ENCODE measurements at regions not wholly inside any gene's neighbourhood (a gene's known extent, or its start where the extent isn't known, plus 50 kb on each side); places are given as distances from the start of the nearest gene placed in this dataset.

DNA sequence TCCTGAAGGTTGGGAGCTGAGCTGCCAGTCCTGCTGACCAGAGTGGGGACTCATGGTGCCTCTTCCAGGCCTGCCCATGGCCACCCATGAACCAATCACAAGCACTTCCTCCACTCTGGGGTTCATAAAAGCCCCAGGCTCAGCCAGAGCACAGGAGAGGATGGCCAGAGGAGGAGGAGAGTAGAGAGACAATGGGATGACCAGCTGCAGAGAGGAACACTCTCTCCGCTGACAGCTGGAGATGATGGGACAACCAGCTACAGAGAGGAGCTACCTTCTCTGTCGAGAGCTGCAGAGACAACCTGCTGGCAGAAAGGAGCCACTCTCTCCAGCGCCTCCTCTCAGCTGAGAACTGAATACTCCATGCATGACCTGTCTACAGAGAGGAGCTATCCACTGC is 886.1 kb downstream of the BCL11B start:
- no peak for DNase-seq (ENCODE audit: low spot score)

DNA sequence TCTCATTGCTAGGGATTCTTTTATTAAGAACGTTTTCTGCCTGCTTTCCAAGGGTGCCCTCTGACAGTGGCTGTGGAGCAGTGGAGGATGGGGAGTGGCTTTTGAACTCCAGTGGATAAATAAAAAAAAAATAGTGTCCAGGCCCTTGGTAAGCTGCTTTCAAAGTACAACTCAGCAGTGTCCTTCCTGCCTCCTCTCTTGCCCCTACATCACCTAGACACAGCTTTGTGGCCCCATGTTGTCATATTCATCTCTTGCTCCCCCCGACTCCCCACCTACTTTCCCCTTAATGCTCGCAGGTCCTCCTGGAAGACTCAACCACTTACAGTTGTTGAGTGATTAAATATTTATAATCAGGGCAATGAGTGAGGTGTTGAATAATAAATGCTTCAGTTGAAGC is 880.9 kb downstream of the BCL11B start:
- intact Hi-C loops (cut with DNase I): no loop called here
- no peak for DNase-seq (ENCODE audit: low spot score)

More for the DNA sequence above, 886.1 kb downstream of the BCL11B start:
- intact Hi-C loops (cut with DNase I): no loop called here

DNA sequence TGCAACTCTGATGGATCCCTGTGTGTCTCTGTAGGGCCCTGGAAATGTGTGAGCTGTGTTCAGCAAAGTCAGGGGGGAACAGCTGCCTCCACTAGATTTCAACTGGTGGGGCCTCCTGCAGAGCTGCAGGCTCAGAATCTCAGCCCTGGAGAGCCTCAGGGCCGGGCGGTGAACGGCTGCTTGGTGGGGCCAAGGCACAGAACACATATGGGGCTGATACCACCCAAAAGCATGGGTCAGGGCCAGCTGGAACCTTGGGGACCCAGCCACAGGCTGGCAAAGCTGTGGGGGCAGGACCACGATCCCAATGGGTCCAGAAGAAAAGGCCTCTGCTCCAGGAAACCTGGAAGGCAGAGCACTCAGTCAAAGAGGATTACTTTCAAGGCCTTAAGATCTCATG is 878.5 kb downstream of the BCL11B start:
- intact Hi-C loops (cut with DNase I): no loop called here
- DNase-seq (ENCODE audit: low spot score): no peak

DNA sequence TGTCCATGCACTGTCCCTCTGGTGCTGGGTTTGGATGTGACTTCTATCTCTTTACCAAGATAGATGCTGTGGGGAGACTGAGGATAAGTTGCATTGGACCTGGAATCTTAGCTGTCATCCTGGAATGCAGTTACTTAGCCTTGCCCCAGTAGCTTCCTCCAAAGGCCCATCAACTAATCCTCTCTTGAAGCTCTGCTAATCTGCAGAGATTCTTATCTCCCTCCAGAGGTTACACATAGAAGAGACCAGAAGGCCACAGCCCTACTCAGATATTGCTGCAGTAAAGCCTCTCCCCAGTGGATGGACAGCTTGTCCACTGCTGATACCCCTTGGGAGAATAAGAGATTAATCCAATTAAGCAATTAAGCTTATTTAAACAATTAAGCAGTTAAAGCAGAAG is 867.2 kb downstream of the BCL11B start:
- no peak for DNase-seq (ENCODE audit: low spot score)
- intact Hi-C loops (cut with DNase I): no loop called here

DNA sequence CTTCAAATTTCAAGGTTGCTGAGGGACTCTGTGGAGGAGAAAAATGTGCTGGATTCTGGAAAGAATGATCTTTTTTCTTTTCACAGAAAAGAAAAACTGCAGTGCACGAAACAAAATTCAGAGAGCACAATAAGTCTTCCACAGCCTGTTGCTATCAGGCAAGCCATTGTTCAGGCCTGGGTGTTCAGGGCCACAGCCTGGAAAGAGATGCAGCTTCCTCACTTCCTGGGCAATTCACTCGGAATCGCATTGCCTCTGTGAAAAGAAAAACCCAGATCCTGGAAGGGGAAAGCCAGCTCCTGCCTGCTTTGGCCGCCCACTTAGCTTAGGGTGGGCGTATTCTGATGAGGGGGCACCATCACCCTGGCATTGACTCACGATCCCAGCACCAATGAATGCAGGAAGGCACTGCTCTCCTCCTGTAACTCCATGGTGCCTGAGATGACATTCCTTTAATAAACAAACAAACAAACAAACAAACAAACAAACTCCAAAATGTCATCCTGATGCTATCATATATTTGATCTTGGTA is 863.9 kb downstream of the BCL11B start:
- DNase-seq (ENCODE audit: low spot score): no peak

DNA sequence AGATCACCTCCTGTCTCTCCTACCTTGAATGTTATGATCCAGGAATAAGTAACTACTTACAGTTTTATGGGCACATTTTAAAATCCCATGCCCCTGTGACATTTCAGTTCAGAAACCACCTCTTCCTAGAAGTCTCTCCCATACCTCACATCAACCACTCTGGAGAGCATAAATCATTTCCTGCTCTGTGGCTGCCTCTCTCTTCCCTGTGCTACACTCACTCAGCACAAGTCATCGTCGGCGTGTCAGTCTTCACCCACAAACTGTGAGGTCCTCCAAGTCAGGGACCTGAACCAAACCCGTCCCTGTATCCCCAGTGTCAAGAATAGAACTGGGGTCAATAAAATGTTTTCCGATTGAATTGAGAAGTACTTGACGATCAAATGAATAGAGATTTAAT is 863.3 kb downstream of the BCL11B start:
- DNase-seq (ENCODE audit: low spot score): no peak
- intact Hi-C loops (cut with DNase I): no loop called here

More for the DNA sequence above, 863.9 kb downstream of the BCL11B start:
- intact Hi-C loops (cut with DNase I): no loop called here

DNA sequence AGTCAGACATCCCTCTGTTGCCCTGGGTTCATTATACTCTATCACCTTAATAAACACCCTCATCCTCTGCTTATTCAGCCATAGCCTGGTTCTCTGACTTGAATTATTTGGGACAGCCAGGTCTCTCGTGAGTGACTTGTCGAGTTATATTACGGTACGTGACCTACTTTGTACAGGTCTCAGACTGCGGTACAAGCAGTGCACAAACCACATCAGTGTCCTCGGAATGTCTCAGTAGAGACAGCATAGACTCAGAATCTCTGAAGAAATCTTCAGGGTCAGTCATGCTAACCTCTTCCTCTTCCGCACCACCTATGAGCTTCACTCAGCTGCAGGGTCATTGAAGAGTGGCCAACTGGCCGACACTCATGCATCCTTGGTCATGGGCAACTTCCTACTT is 860.8 kb downstream of the BCL11B start:
- DNase-seq (ENCODE audit: low spot score): no peak
- intact Hi-C loops (cut with DNase I): loop anchor here in 1 of 2 donors (5.0 kb wide), 1 partner anchor 1609 kb away; no protein-coding TSS in a partner anchor

DNA sequence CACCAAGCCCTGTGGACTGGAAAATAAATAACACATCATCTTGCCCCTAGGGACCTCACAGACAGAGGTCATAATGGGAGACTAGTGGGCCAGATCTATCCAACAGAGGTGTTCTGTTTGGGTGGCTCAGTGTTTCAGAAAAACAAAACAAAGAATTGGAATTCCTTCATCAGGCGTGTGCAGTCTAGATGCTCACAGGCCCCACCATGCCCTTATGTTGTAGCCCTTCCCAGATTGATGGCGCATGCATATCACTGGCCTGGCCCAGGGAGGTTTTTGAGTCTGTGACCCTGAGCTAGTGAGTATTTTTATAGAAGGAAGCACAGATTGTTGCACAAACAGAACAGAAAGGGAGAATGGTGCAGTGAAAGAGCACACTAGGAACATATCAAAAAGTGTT is 859.6 kb downstream of the BCL11B start:
- DNase-seq (ENCODE audit: low spot score): no peak
- intact Hi-C loops (cut with DNase I): loop anchor here in 1 of 2 donors (5.0 kb wide), 1 partner anchor 1610 kb away; no protein-coding TSS in a partner anchor

DNA sequence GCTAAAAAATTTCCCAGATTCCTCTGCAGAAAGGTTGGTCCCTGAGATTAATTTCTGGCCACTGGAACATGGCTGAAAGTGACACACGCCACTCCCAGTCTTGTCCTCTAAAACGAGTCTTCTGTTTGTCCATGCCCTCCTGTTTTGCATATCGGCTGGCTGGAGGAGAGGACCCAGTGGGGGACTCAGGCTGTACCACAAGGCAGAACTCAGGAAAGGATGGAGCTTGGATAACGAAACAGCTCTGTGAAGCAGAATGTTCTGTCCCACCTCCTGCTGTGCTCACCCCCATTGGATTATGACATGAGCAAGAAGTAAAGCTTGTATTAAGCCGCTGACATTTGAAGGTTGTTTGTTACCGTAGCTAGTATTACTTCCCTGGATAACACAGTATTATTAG is 856.2 kb downstream of the BCL11B start:
- no peak for DNase-seq (ENCODE audit: low spot score)
- intact Hi-C loops (cut with DNase I): no loop called here

DNA sequence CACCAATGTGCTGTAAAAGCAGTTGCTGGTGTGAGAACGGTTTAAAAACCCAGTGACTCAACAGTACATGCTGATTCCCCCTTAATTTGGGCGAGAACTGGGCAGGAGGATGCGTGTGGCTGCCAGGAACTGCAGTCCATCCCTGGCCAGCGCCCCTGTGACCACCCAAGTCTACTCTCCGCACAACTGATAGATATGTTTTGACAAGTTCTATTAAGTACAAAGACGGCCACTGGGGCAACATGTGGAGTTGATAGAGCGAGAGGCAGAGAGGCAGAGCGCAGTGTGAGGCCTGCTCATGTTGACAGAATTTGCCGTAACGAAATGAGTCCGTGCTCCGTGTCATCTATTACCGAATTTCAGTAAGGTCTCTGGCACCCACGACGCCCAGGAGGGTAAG is 855.0 kb downstream of the BCL11B start:
- intact Hi-C loops (cut with DNase I): no loop called here
- DNase-seq (ENCODE audit: low spot score): no peak

DNA sequence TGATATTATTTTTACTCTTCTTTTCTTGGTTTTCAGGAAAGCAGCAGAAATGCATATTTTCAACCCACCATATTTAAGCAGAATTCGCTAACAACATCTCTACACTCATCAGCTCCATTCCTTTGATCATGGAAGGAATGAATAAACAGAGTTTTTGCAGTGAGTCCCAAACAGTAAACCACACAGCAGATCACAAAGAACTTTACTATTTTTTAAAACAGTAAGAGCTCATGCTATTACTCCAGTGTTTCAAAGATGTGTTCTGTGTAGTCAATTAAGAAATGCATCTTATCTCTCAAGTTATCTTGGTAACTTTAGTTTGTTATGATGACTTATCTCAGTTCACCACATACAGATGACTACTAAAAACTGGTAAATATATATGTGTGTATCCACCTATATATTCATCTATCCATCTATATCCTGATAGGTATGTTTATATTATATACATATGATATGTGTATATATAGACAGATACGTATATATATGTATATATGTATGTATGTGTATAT is 843.5 kb downstream of the BCL11B start:
- intact Hi-C loops (cut with DNase I): no loop called here
- no peak for DNase-seq (ENCODE audit: low spot score)

DNA sequence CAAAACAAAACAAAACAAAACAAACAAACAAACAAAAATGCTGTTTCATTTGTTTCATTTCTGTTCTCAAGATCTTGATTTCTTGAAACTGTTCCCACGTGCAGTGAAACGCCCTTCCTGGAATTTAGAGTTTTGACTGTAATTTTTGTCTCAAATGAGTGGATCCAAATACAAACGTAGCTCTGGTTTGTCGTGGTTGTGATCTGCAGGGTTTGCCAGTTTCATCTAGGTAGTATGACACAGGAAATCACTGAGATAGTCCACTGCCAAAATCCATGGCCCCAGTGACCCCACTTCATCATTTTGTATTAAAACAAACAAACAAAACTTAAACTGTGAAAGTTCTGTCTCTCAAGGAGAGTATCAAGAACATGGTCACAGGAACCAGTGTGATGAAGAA is 838.6 kb downstream of the BCL11B start:
- intact Hi-C loops (cut with DNase I): no loop called here
- no peak for DNase-seq (ENCODE audit: low spot score)

DNA sequence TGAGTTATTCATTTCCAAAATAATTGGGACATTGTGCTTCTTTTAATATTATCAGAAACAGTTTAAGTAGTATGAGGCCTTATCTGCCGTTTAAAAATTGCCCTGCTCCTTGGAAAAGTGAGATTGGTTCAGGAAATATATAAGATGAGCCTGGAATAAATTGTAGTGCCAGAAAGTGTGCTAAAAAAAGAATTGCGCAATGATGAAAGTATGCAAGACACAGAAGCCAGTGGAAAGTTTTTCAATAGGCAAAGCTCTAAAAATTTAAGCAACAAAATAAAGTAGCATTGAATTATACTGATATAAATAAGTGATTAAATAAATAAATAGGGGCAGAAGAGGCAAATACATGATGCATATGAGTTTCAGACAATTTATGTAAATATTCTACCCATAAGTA is 834.9 kb downstream of the BCL11B start:
- intact Hi-C loops (cut with DNase I): no loop called here
- DNase-seq (ENCODE audit: low spot score): no peak

DNA sequence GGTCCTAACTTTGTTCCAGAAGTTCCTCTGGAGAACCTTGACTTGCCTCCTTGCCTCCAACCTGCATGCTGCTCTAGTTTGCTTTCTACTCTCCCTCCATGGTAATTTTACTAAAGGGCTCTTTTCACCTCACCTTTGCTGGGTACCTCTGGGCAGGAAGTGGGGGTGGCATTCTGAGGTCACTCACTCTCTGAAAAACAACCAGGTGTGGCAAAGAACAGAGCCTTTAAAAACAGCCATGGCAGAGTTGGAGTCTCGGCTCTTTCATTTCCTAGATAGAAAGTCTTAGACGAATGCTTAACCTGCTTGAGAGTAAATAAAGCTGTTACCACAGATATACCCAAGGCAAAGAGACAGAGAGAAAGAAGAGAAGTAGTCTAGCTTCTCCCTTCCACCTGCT is 827.9 kb downstream of the BCL11B start:
- DNase-seq (ENCODE audit: low spot score): no peak
- intact Hi-C loops (cut with DNase I): no loop called here

DNA sequence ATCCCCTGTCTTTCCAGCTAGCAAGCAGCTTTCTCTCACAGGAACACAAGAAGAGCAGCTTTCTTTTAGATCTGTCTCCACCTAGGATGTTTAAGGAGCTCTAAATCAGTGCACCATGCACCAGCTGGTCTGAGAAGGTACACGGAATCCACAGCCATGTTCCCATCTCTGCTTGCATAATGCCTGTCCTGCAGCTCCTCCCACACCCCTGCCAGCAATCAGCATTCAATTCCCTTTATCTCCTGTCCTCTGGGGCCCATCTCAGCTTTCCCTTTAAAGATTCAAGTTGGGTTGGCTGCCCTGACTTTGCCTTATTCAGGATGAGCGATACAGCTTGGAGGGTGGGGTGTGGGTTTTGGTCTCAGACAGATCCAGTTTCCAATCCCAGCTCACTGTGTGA is 826.3 kb downstream of the BCL11B start:
- DNase-seq (ENCODE audit: low spot score): no peak
- intact Hi-C loops (cut with DNase I): no loop called here

DNA sequence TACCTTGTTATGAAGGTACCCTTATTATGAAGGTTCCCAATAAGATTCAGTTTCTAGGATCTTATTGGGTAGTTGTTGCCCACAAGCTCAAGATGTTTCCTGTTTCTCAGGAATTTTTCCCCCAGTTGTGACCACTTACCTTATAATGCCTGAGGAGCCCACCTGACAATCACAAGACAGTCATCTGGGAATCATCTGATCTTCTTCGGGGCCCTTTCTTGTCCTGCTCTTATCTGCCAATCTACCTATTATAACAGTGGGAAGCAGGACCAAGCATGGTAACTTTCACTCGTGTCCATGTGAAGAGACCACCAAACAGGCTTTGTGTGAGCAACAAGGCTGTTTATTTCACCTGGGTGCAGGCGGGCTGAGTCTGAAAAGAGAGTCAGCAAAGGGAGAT is 825.5 kb downstream of the BCL11B start:
- intact Hi-C loops (cut with DNase I): no loop called here
- no peak for DNase-seq (ENCODE audit: low spot score)

DNA sequence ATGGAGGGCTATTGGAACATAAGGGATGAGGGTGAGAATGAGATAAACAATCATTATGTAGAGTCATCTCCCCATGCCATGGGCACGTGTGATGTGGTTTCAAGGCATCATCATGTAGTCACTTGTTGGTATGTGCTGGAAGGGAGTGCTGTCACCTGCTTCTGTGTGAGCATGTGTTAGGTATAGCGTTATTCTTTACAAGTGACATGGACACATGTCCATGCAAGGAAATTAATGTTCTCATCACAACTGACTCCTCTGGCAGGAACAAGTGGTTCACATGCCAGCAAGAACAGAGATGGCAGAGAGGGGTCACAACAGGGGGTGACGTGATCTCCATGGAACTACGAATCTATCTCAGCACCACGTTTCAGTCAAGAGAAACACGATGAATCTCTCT is 815.8 kb downstream of the BCL11B start:
- no peak for DNase-seq (ENCODE audit: low spot score)
- intact Hi-C loops (cut with DNase I): no loop called here

DNA sequence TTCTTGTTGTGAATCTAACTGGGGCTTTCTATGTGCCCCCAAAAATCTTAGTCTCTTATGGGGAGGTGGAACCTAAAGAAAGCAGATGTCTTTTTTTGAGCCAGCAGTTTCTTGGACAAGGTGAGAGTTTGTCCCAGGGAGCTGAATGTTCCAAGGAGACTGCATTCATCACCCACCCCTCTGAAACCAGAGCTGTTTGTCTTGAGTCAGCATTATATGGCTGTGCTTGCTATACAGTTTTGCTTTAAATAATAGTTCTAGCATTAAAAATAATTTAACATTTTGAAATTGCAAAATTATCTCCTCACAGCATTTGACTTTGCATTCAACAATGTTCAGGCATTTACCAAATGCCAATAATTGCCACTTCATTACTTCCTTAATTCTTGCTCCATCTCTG is 813.3 kb downstream of the BCL11B start:
- no peak for DNase-seq (ENCODE audit: low spot score)
- intact Hi-C loops (cut with DNase I): no loop called here

DNA sequence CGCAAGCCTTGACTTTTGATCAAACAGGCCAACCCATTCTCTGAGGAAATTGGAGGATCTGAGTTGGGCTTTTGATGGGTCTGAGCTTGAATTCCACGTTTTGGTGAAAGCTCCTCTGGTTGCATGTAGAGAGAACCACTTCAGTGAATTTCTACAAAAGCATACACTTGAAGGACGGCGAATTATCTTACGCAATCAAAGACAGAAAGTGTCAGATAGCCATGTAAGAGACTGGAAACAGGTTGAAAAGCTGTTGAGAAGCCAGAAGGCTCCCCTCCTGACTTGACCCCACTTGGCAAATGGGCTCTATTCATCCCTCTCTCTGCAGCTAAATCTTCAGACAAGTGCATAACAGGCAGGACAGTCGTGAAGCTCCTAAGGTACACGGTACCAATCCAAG is 809.1 kb downstream of the BCL11B start:
- DNase-seq (ENCODE audit: low spot score): no peak
- intact Hi-C loops (cut with DNase I): loop anchor here in 1 of 2 donors (5.0 kb wide), 1 partner anchor 1731 kb away; no protein-coding TSS in a partner anchor

DNA sequence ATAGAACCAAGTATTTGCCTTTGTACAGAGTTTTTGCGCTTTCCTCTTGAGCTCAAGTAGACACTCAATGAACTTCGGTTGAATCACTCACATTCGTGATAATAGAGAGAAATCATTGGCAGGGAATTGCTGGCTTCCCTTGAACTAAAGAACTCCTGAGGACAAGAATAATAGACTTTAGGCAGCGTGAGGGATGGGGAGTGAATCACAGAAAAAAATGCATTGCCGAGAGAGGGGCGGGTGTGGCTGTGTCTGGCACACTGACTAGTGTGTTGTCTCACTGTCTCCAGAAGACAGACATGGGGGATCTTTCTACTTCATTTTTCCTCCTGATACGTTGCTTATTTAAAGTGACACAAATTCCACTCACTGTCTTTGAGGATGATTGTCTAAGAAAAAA is 805.2 kb downstream of the BCL11B start:
- DNase-seq (ENCODE audit: low spot score): no peak
- intact Hi-C loops (cut with DNase I): no loop called here

DNA sequence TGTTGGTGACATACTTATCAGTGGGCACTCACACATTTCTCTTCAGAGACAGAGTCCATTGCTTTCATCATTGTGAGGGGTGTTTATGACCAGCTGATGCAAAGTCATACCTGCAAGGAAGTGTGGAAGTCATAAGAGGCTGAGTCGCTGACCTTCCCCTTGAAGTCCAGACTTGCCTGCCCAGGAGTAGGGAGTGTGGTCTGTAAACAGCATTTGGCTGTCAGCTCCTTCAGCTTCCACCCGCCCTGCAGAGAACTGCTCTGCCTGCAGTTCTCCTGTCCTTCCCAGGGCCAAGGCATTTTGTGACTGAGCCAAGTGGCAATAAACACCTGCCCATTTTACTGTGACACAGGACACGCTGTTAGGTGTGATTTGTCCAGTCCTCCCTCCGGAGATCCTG is 801.3 kb downstream of the BCL11B start:
- intact Hi-C loops (cut with DNase I): no loop called here
- no peak for DNase-seq (ENCODE audit: low spot score)

DNA sequence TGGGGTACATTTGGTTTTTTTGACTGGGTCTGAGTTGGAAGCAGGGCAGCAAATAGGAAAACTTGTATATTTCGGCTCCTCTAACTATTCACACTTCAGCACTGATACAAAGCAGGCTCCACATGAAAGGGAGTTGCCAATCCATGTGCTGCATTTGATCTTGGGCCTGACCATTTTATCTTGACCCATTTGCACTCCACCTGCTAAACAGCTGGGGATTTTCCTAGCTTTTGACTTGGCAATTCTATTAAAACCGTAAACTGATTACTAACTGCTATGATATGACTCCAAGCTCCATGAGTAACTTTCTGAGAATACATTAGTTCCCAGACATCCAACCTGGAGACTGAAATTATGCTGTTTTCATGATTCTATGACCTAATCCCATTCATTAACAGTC is 797.1 kb downstream of the BCL11B start:
- no peak for DNase-seq (ENCODE audit: low spot score)
- intact Hi-C loops (cut with DNase I): no loop called here
